Mucosa of descending colon (tissue), 3 donors: ENCODE measurements at regions not wholly inside any gene's neighbourhood (a gene's known extent, or its start where the extent isn't known, plus 50 kb on each side); places are given as distances from the start of the nearest gene placed in this dataset.

Source experiments
- ATAC-seq: fragments of 200-7000 bp; cut with Tn5 transposase; one replicate; pipeline ENCODE4 v1.9.1; 2020; ENCODE audit warnings: mild to moderate bottlenecking, moderate library complexity
- DNase-seq, 3 donors: peaks; one replicate each; pipeline ENCODE4 v3.0.0-alpha.2; 2020
- H3K36me3 ChIP-seq: fragments of 200-600 bp; one replicate; pipeline ENCODE4 v1.8.0; 2021; ENCODE audit warnings: low read depth, mild to moderate bottlenecking
- H3K4me1 ChIP-seq: fragments of 200-600 bp; one replicate; pipeline ENCODE4 v1.8.0; 2021; ENCODE audit warnings: low read depth, mild to moderate bottlenecking
- H3K4me3 ChIP-seq: fragments of 200-600 bp; one replicate; pipeline ENCODE4 v1.8.0; 2021; ENCODE audit warnings: mild to moderate bottlenecking
- H3K9me3 ChIP-seq: fragments of 200-600 bp; one replicate; pipeline ENCODE4 v1.8.0; 2021; ENCODE audit warnings: mild to moderate bottlenecking
- CTCF ChIP-seq: fragments of 200-600 bp; IDR thresholded peaks from one replicate; pipeline ENCODE4 v1.8.0; 2022; ENCODE audit warnings: antibody characterized with exemption, mild to moderate bottlenecking
- intact Hi-C, 2 donors: fragments of 100-400 bp; cut with DNase I in 1 of 2; cut with micrococcal nuclease in 1 of 2; formaldehyde crosslinking; loops; one replicate each; pipeline versions ENCODE4 v1.11.0 to v1.11.1; 2022; cut with DNase I, micrococcal nuclease
- donor health status: DM: no; HTN: no; CAD: no; lungs with moderate emphysema.
- donor health status: DM: no; HTN: no; CAD: no.
- donor health status: DM: no; HTN: yes; CAD: no.

- no peak for TF ChIP-seq CTCF
- no peaks in the 10 kb centered on the region for H3K36me3 ChIP-seq
- DNase-seq = no peak
- H3K9me3 ChIP-seq = no peaks in the 10 kb centered on the region
- no peak overlapping the region for H3K4me3 ChIP-seq
- intact Hi-C loops = no loop called here
- H3K4me1 ChIP-seq = no peaks in the 10 kb centered on the region
- no peak for ATAC-seq
Measured at GRCh38 chr2:70374616-70375015, 72.7 kb upstream of the FAM136A start.

- no peak for TF ChIP-seq CTCF
- peaks cover 3% of the 10 kb centered on the region for H3K4me1 ChIP-seq
- ATAC-seq (no peak), DNase-seq (no peak)
- no peaks in the 10 kb centered on the region for H3K9me3 ChIP-seq
- H3K36me3 ChIP-seq = no peaks in the 10 kb centered on the region
- intact Hi-C loops = no loop called here
- H3K4me3 ChIP-seq = no peak overlapping the region
Measured at GRCh38 chr2:70371753-70372152, 69.9 kb upstream of the FAM136A start.

- no peak for ATAC-seq
- no peak for TF ChIP-seq CTCF
- intact Hi-C loops = no loop called here
- H3K36me3 ChIP-seq = no peaks in the 10 kb centered on the region
- H3K4me1 ChIP-seq = peaks cover 3% of the 10 kb centered on the region
- H3K4me3 ChIP-seq = no peak overlapping the region
- DNase-seq = no peak
- H3K9me3 ChIP-seq = no peaks in the 10 kb centered on the region
Measured at GRCh38 chr2:70369082-70369481, 67.2 kb upstream of the FAM136A start.

- TF ChIP-seq CTCF = no peak
- H3K9me3 ChIP-seq = no peaks in the 10 kb centered on the region
- intact Hi-C loops = no loop called here
Measured at GRCh38 chr2:70368545-70368944, 66.7 kb upstream of the FAM136A start.

GRCh38 chr2:70367722-70368323, 66.0 kb upstream of the FAM136A start:
- Histone ChIP-seq H3K9me3 (no peaks in the 10 kb centered on the region), H3K4me1 (peaks cover 3% of the 10 kb centered on the region), H3K36me3 (no peaks in the 10 kb centered on the region), H3K4me3 (no peak overlapping the region)
- peak; percentile 85 for ATAC-seq
- intact Hi-C loops = no loop called here
- TF ChIP-seq CTCF = no peak
- peak; percentile 65 to 81 (median 76) for DNase-seq

More at GRCh38 chr2:70368545-70368944, 66.7 kb upstream of the FAM136A start:
- no peak overlapping the region for H3K4me3 ChIP-seq
- peaks cover 3% of the 10 kb centered on the region for H3K4me1 ChIP-seq
- DNase-seq = no peak
- H3K36me3 ChIP-seq = no peaks in the 10 kb centered on the region
- peak; percentile 52 for ATAC-seq

GRCh38 chr2:70362661-70363060, 60.8 kb upstream of the FAM136A start:
- no peaks in the 10 kb centered on the region for H3K36me3 ChIP-seq
- H3K9me3 ChIP-seq = no peaks in the 10 kb centered on the region
- no peak for ATAC-seq
- no peak for DNase-seq
- intact Hi-C loops = no loop called here
- TF ChIP-seq CTCF = no peak
- no peak overlapping the region for H3K4me3 ChIP-seq
- H3K4me1 ChIP-seq = no peaks in the 10 kb centered on the region
